ENCODE measurements at regions not wholly inside any gene's neighbourhood (a gene's known extent, or its start where the extent isn't known, plus 50 kb on each side); places are given as distances from the start of the nearest gene placed in this dataset.

DNA sequence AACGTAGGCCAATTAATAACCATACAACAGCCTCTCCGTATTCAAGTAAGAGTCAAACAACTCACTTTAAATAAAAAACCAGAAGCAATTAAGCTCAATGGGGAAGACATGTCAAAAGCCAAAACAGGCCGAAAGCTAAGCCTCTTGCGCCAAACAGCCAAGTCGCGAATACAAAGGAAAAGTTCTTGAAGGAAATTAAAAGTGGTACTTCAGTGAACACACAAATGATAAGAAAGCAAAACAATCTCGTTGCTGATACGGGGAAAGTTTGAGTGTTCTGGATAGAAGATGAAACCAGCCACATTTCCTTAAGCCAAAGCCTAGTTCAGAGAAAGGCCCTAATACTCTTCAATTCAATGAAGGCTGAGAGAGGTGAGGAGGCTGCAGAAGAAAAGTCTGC lies 53.4 kb downstream of the SIPA1L2 start:
- H3K4me3 ChIP-seq (ENCODE audit: insufficient read depth, low read depth, low read length): no peak overlapping the region
- no peak overlapping the region for H3K4me2 ChIP-seq (ENCODE audit: low read depth, low read length)
- no peak overlapping the region for H2BK120ac ChIP-seq (ENCODE audit: low read depth, low read length)
- H2BK5ac ChIP-seq (ENCODE audit: low read depth, low read length, poor library complexity, severe bottlenecking): no peak overlapping the region
- ATAC-seq (ENCODE audit: low read depth) (no peak), DNase-seq (no peak)
- intact Hi-C loops (cut with micrococcal nuclease) (no loop called here), in situ Hi-C loops (cut with MboI; ENCODE audit: low sequenced_read_pairs) (no loop called here), dilution Hi-C loops (cut with HindIII; ENCODE audit: low sequenced_read_pairs, unreplicated experiment) (no loop called here)
- no CpG with 5 or more reads among the region's 8 CpGs for WGBS, 2 experiments (ENCODE audit: extremely low coverage in 2 of 2, insufficient read length in 1 of 2)
- no peak overlapping the region for H3K18ac ChIP-seq (ENCODE audit: low read depth, low read length)
- TF ChIP-seq CEBPB (IDR thresholded peaks at IDR 0.05; ENCODE audit: low read depth, low read length) (no peak), MXI1 (IDR thresholded peaks at IDR 0.05; ENCODE audit: borderline replicate concordance, low read depth, low read length) (no peak), CHD1 (IDR thresholded peaks at IDR 0.05; ENCODE audit: low read depth, low read length) (no peak), FOS (IDR thresholded peaks at IDR 0.05; ENCODE audit: low read depth, low read length) (no peak), MAZ (IDR thresholded peaks at IDR 0.05; ENCODE audit: borderline replicate concordance, low read depth, low read length) (no peak), NFE2L2 (IDR thresholded peaks at IDR 0.05; ENCODE audit: low read depth, low read length) (no peak), SMC3 (IDR thresholded peaks at IDR 0.05; ENCODE audit: low read depth, low read length) (no peak)
- TF ChIP-seq, protein P1, sequence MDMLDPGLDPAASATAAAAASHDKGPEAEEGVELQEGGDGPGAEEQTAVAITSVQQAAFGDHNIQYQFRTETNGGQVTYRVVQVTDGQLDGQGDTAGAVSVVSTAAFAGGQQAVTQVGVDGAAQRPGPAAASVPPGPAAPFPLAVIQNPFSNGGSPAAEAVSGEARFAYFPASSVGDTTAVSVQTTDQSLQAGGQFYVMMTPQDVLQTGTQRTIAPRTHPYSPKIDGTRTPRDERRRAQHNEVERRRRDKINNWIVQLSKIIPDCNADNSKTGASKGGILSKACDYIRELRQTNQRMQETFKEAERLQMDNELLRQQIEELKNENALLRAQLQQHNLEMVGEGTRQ (IDR thresholded peaks at IDR 0.05; ENCODE audit: low read depth, low read length): no peak
- TF ChIP-seq, protein P2, sequence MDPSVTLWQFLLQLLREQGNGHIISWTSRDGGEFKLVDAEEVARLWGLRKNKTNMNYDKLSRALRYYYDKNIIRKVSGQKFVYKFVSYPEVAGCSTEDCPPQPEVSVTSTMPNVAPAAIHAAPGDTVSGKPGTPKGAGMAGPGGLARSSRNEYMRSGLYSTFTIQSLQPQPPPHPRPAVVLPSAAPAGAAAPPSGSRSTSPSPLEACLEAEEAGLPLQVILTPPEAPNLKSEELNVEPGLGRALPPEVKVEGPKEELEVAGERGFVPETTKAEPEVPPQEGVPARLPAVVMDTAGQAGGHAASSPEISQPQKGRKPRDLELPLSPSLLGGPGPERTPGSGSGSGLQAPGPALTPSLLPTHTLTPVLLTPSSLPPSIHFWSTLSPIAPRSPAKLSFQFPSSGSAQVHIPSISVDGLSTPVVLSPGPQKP (IDR thresholded peaks at IDR 0.05; ENCODE audit: borderline replicate concordance, low read depth, low read length): no peak
- no peak overlapping the region for H2AFZ ChIP-seq (replicated peaks; ENCODE audit: low read length, poor library complexity)
- POLR2A ChIA-PET (ENCODE audit: unreplicated experiment): no interaction called here
- no peak overlapping the region for H2AK5ac ChIP-seq (ENCODE audit: low read depth, low read length)
- no peak overlapping the region for H3K14ac ChIP-seq (replicated peaks; ENCODE audit: low read depth, low read length)
- no peak overlapping the region for H3K9ac ChIP-seq (ENCODE audit: low read depth, low read length)
- no peak overlapping the region for H2BK20ac ChIP-seq (ENCODE audit: low read depth, low read length)
- H4K8ac ChIP-seq (ENCODE audit: low read depth in 2 of 2, low read length in 2 of 2): no peak overlapping the region
- H4K91ac ChIP-seq (ENCODE audit: insufficient read depth, low read depth, low read length): no peak overlapping the region
- H3K27me3 ChIP-seq (ENCODE audit: control insufficient read depth, insufficient read depth, low read length): no peaks in the 10 kb centered on the region
- CTCF ChIA-PET: no interaction called here
- H3K79me1 ChIP-seq (ENCODE audit: low read depth in 1 of 2, low read length in 2 of 2): peaks cover 0 to 22% of the 10 kb centered on the region in 2 experiments; a peak in 2 of 4 replicates
- no peaks in the 10 kb centered on the region for H3K9me3 ChIP-seq (ENCODE audit: control insufficient read depth, insufficient read depth, low read length)
- H4K20me1 ChIP-seq (ENCODE audit: insufficient read depth, low read length): peaks cover 3% of the 10 kb centered on the region; the same call in 1 of the 2 replicates
- no peak overlapping the region for H3K27ac ChIP-seq (ENCODE audit: insufficient read depth, low read length)
- no peak overlapping the region for H4K5ac ChIP-seq (ENCODE audit: low read depth, low read length)
- no peak overlapping the region; the same call in 1 of the 2 replicates for H3K23ac ChIP-seq (ENCODE audit: low read depth, low read length)
- H2BK15ac ChIP-seq (ENCODE audit: low read depth, low read length): no peak overlapping the region
- H2AK9ac ChIP-seq (replicated peaks; ENCODE audit: low read depth, low read length, poor library complexity): no peak overlapping the region
- H3K36me3 ChIP-seq (ENCODE audit: control insufficient read depth, insufficient read depth, low read length): peaks cover 1% of the 10 kb centered on the region; the same call in 1 of the 2 replicates
- no TSS peak for BruUV-seq (replicated peaks)
- 0 out of 2 replicates have a peak, but pooled peaks cover 4% of the 10 kb centered on the region for H3K9me1 ChIP-seq (ENCODE audit: insufficient read depth, low read length)
- H3K56ac ChIP-seq (ENCODE audit: extremely low read depth, insufficient read depth, low read length): no peak overlapping the region
- H3K4ac ChIP-seq (ENCODE audit: low read depth, low read length): no peak overlapping the region
- H3K4me1 ChIP-seq (ENCODE audit: control insufficient read depth, insufficient read depth, low read length): peaks cover 2% of the 10 kb centered on the region; the same call in 1 of the 2 replicates

Measured in IMR-90 (cell line).